Daoy (cell line): ENCODE measurements at regions not wholly inside any gene's neighbourhood (a gene's known extent, or its start where the extent isn't known, plus 50 kb on each side); places are given as distances from the start of the nearest gene placed in this dataset.
"Not testable (repeated sequence)": the region's sequence is repeated elsewhere in the genome, so short reads cannot be mapped to it uniquely, and the experiment has no call there.

Experiments used
- DNase-seq: peaks from one replicate; pipeline ENCODE4 v3.0.0-alpha.2; 2015; ENCODE audit warnings: low read depth

DNA sequence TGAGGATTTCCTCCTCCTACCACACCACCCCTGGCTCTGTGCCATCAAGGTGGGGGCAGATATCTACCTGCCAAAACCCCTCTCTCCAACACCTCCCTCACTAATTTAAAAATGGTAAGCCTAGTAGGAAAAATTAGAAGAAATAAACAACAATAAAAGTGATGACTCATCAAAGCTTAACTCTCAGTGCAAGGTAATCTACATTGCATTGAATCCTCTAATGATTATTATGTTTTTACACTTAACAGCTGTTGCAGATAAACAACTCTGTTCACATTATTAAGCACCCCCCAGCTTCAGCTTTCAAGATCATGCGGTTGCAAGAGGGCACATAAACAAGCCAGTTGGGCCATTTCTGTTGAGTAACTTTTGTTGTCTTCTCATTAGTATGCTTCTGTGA is 396.1 kb upstream of the ATP11B start:
- no peak for DNase-seq

DNA sequence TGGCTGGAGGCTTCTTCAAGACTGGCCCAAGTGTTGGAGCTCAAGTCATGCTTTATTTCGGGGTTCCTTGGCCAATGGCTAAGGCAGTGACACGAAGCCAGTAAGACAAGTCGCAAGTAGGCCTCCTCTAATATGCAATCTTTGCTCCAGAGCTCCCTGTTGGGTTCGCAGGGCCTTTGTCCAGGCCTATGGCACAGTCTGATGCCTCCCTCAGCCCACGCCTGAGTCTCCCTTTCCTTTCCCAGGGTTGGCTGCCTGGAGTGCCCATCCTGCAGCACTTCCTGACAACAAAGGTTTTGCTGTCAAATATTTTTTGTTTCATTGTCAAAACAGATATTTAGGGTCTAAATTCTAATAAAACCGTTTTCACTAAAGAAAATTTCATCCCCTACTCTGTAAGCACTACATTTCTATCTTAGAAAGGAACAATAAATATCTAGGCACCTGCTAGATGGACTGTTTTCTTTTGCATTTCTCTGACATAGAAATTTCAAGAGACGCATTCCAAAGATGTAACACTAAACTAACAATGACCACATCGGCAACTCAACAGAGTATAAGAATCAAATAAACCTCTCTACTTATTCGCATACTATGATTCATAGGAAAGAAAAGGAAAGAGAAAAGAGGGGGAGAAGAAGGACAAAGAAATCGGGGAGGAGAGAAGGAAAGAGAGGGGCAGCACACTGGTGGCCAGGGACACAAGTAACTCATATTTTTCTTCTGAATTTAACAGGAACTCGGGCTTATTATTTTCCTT is 393.1 kb upstream of the ATP11B start:
- DNase-seq, result no peak

DNA sequence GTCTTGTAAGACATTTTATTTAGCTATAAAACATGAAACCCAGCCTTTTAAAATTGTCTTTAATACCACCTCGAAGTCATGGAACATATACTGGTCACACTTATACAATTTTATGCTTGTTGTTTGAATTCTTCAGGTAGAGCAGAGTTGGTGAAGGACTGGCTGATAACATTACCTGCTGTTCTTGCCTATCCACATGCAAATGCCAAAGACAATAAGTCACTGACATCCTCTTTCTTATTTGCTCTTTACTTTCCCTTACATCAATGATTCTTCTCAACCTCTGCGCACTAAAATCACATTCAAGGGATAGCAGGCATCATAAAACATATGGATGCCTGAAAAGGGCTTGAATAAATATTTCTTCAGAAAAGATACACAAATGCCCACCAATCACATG is 392.5 kb upstream of the ATP11B start:
- no peak for DNase-seq

DNA sequence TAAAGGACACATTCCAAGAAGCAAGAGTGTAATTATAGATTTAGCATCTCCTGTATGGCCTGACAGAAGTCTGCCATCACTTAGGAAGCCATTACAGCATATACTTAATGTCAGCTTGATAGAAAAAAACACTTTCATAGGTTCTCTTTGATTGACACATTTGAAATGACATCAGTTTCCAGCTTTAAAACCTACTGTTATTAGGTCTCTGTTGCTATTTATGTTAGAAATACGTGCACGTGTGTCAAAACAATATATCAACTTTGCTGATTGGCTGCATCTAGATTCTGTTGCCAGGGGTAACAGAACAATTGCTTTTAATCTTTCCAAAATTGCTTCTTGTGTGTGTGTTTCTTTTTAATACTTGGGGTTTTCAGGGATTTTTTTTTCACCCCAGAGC is 389.3 kb upstream of the ATP11B start:
- no peak for DNase-seq

DNA sequence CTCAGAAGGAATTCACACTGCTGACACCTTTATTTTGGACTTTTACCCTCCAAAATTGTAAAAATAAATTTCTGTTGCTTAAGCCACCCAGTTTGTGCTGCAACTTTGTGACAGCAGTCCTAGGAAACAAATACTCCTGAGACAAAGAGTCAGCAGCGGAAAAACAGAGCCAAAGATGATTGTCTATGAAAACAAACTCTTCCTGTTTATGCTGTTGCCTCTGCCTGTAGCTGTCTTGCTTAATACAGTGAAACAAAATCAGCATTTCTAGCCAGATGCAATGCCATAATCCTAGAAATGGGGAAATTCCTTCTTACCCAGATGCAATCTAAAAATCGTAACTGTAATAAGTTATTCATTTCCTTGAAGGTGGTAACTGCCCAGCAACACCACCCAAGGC is 387.5 kb upstream of the ATP11B start:
- DNase-seq, result no peak

DNA sequence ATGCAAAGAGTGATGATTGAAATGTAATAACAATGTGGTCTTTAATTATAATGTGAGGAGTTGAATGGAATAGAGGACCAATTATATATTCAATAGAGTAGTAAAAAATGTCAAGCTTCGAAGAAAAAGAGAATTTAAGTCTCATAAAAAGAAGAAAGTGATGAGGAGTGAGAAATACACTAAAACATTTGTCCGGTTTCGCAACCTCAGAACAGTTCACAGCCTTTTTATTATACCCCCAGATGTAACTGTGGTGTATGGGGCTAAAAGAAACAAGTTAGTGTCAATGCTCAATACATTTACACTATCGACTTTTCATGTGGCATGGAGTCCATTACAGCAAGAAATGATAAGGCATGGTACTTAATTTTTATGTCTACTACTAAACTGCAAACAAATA is 386.5 kb upstream of the ATP11B start:
- DNase-seq, result no peak

DNA sequence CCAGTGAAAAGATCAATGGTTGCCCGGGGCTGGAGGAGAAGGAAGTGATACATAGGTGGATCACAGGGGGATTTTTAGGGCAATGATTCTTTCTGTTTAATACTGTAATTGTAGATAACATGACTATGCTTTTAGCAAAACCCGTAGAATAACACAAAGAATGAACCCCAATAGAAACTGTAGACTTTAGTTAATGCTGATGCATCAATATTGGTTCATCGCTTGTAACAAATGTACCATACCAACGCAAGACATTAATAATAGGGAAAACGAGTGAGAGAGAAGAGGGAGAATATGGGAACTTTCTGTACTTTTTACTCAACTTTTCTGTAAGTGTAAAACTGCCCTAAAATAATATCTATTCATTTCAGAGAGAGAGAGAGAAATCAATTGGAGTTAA is 383.3 kb upstream of the ATP11B start:
- no peak for DNase-seq

DNA sequence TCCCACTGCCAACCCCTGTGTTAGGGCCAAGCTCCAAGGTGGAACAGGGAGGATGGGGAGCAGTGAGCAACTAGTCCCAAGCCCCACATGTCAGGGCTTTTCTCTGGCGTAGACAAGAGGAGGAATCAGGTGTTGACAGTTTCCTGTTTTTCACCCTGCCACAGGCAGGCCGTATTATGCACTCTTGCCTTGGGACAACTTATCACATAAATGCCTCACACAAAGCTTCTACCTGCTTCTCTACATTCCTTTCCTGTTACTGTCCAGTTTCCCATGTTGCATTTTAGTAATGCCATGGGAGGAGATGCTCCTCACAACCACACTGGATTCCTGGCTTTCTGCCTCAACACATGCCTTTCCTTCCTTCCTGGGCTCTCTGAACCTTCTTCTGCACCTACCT is 381.2 kb upstream of the ATP11B start:
- no peak for DNase-seq

DNA sequence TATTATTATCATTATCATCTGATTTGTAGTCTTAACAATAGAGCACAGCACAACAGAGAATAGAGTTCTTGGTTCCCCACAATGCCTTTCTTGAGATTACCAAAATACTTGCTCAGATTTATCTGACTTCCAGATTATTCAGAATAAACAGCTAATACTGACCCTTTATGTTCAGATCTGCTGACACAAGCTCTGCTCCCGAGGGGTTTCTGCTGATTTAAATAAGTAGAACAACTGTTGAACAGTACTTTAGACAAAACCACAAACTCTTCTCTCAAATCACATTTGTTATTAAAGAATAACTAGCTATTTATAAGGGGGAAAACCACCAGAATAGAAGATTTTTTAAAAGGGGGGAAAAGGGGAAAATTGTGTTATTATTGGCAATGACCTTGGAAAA is 380.2 kb upstream of the ATP11B start:
- DNase-seq, result no peak

DNA sequence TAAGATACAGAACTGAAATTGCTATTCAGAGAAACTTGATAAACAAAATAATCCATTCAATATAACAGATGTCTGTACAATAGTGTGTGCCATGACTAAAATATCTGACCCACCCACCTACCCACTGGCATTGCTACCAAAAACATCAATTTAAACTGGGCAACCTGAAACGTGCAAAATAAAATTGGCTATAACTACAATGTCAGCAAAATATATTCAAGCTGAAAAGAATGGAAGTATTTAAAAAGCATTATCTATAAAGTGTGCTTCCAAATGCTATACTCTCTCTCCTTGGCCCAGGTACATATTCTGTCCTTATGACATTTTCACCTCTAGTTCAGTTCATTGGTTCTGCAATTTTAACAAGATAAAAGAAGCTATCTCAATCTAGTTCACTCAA is 379.6 kb upstream of the ATP11B start:
- no peak for DNase-seq

DNA sequence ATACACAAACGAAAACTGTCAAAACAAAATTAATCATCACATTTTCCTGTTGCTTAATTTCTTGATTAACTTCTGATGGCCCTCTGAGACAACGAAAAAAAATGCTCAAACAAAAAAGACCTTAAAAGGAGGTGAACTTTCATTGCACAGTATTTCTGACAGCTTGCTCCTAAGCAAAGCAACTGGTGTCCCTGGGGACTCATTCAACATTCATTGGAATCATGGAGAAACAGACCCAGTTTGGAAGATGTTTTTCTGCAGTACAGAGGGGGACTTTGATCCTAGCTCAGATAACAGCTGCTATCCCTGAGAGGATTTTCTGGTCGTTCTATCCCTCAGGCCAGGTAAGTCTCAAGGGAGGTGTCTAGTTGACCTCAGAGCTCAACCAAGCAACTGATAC is 378.7 kb upstream of the ATP11B start:
- DNase-seq, result no peak

DNA sequence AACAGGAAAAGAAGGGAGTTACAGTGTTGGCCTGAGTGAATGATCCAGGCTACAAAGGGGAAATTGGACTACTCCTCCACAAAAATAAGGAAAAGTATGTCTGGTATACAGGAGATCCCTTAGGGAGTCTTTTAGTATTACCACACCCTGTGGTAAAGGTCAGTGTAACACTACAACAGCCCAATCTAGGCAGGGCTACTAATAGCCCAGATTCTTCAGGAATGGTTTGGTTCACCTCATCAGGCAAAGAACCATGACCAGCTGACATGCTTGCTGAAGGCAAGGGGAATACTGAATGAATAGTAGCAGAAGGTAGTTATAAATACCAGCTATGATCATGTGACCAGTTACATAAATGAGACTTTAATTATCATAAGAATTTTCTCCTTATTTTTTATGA is 372.6 kb upstream of the ATP11B start:
- DNase-seq, result no peak

DNA sequence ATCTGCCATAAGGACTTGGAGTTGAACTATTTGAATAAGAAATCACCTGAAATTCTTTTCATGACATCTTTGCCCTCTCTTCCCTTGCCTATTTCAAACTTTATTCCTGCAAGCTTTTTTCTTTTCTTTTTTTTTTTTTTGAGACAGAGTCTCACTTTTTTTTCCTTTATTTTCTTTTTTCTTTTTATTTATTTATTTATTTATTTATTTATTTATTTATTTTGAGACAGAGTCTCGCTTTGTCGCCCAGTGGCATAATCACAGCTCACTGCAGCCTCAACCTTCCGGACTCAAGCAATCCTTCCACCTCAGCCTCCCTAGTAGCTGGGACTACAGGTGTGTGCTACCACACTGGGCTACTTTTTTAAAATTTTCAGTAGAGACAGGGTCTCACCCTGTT is 369.3 kb upstream of the ATP11B start:
- no peak for DNase-seq

DNA sequence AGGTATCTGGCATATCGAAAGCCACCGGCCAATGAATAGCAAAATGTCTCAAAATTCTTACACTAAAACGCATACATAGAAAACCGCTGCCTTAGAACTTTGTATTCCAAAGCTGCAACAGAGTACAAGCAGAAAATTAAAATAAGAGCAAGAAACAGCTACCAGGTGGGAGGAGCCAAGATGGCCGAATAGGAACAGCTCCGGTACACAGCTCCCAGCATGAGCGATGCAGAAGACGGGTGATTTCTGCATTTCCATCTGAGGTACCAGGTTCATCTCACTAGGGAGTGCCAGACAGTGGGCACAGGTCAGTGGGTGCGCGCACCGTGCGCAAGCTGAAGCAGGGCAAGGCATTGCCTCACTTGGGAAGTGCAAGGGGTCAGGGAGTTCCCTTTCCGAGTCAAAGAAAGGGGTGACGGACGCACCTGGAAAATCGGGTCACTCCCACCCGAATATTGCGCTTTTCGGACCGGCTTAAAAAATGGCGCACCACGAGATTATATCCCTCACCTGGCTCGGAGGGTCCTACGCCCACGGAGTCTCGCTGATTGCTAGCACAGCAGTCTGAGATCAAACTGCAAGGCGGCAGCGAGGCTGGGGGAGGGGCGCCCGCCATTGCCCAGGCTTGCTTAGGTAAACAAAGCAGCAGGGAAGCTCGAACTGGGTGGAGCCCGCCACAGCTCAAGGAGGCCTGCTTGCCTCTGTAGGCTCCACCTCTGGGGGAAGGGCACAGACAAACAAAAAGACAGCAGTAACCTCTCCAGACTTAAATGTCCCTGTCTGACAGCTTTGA is 367.2 kb upstream of the ATP11B start:
- not testable (repeated sequence) for DNase-seq

DNA sequence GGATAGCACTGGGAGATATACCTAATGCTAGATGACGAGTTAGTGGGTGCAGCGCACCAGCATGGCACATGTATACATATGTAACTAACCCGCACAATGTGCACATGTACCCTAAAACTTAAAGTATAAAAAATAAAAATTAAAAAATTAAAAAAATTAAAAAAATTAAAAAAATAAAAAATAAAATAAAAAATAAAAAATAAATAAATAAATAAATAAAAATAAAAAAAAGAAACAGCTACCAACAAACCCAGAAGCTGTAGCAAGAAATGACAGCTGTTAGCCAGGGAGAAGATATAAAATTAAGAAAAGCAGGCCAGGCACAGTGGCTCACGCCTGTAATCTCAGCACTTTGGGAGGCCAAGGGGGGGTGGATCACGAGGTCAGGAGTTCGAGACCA is 361.3 kb upstream of the ATP11B start:
- DNase-seq, result not testable (repeated sequence)

DNA sequence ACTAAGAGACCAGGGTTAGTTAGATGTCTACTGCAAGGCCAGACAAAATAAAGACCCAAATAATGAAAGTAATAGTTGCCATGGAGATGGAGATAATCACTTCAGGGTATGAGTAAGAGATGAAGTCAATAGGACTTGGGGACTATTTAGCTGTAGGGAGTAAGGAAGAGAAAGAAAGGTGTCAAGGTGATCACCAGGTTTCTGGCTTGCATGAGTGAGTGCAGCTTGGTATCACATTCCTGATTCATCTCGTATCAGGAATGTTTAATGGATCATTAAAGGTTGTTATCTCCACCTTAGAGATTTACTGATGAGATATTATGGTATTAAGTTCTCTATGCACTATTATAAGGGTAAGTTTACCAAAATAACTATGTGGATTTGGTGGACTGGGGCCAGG is 357.4 kb upstream of the ATP11B start:
- DNase-seq, result no peak

DNA sequence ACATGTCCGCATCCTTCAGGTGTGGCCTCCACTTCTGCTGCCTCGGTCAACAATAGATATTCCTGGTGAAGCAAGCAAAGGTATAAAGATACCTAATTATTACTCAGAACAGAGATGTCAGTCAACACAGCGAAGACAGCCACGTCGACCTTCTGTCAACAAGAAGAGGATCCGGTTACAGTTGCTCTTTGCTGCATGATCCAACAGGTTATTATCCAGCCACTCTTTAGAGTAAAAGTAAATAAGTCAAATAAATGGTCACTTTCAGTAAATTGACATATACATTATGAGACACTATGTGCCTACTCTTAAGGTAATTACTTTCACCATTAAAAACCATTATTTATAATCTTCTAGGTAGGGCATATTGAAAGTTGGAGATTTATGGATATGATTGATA is 356.8 kb upstream of the ATP11B start:
- DNase-seq, result no peak

DNA sequence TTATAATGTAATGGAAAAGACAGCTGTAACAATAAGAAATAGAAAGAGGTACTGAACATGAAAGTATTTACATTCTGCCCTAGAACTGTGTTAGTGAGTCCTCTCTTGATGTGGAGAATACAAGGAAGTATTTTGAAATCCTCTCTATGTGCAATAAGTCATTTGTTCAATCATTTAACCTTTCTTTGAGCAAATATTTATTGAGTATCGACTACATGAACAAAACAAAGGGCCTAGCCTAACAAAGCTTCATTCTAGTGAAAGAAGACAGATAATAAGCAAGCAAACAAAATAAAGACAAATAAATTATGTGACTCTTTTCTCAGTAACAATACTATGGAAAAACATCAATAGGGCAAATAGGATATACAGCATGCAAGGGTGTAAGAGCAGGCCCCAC is 354.9 kb upstream of the ATP11B start:
- no peak for DNase-seq

DNA sequence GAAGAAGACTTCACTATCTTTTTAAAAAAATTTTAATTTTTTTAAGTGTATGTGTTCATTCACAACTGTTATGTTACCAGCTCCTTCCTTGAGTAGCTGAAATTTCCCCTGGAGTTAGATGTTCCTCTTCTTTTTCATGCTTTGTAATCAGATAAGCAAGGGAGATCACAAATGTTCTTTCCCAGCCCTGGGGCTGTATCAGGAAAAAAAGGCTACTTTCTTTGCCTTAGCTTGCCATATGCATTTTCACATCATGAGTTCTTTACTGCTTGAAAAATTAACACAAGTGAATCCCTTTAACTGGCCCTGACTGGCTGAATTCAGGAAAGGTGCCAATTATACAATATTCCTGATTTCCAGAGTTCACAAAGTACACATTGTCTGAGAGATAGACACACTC is 353.2 kb upstream of the ATP11B start:
- no peak for DNase-seq

DNA sequence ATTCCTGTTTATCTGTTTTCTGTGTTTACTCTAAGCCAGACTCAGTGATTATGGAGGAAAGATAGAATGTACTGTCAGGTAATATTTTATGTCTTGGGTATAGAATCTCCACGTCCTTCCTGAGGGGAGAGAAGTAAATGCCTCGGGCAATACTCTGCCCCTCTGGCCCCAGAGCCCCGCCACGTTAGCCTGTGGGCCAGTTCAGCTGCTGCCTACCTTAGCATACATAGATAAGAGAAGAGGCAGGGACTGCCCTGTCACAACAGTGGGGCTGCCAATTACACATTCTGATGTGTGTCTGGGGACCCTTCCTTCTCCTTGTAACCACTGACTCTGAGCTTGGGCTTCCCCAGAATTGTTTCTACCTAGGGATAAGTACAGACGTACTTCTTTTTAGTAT is 347.7 kb upstream of the ATP11B start:
- no peak for DNase-seq

DNA sequence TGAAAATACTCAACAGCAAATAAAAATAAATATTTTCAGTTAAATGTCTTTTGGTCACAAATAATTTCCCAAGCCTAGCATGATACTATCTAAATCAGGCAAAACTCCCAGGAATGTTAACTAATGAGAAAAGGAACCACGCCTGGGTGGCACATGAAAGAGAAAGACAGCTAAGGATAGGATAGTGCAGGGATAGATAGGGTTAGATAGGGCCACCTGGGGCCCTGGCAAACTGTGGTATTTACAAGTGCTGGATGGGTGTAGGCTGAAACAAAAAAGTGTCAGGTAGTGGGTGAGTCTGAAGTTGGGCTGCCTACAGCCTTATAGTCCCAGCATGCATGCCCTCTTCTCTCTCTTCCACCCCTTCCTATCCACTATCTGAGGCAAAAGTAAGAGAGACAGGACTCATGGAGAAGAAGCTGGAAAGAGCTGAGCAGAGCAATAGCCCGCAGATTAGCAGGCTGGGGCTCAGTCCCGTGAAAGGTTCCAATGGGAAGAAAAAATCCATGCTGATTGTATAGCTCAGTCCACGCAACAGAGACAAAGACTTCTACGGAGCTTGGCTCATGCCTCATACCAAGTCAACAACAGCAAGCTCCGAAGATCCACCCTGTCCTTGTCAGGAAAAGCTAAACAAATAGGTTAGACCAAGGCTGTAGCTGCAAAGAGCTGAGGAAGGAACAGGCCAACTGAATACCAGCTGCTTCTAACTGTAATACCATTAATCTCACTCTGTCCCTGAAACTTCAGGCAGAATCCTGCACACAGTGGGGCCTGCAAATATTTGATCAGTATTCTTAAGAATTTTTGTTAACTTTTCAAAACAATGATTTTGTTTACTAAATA is 342.1 kb upstream of the ATP11B start:
- DNase-seq, result no peak

DNA sequence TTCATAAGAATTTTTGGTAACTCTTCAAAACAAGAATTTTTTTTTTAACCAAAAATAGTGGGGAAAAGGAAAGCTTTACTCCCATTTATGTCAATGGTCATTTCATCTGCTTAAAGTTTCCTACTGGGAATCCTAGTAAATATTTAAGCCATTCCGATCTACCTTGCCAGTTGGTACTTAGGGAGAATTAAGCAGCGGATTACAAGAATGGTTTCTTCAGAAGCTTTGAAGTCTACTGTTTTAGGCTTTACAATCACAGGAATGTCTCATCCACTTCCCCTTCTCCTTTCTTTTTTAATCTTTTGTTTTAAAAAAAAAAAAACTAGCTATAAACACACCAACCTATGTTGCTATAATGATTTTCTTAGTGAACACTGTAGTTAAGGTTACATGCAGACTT is 341.4 kb upstream of the ATP11B start:
- no peak for DNase-seq

DNA sequence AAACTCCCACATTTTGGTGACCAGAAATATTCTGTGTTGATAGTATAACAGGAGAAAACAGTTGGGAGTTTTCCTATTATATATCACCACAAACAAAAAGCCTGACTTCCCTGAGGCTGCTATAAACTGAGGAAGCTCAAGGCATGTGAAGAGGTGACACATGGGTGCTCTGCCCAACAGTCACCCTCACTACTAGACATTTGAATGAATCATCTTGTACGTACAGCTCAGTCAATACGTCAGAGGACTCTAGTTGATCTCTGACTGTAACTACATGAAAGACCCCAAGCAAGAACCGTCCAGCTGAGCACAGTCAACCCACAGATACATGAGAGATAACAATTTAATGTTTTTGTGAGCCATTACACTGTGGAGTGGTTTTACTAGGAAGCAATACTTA is 338.3 kb upstream of the ATP11B start:
- no peak for DNase-seq
